HCT116 (cell line): ENCODE measurements at regions not wholly inside any gene's neighbourhood (a gene's known extent, or its start where the extent isn't known, plus 50 kb on each side); places are given as distances from the start of the nearest gene placed in this dataset.

Experiments used
- EZH2 ChIP-seq: fragments of 200-600 bp; sonication (generic); IDR thresholded peaks from 2 replicates; pipeline ENCODE4 v1.6.1; 2017; ENCODE audit warnings: antibody characterized with exemption, mixed run types
- FOSL1 ChIP-seq: IDR thresholded peaks from 2 replicates; pipeline ENCODE4 v1.6.1; 2012; ENCODE audit warnings: low read depth
- JUND ChIP-seq: IDR thresholded peaks from 2 replicates; pipeline ENCODE4 v1.6.1; 2012
- SP1 ChIP-seq: IDR thresholded peaks from 2 replicates; pipeline ENCODE4 v1.6.1; 2012; ENCODE audit warnings: low read depth
- TF ChIP-seq, protein P1 (sequence below), 3 experiments: fragments of 200-600 bp in 1 of 3; sonication (generic) in 1 of 3; IDR thresholded peaks in 2 of 3; conservative IDR thresholded peaks in 1 of 3; 2 replicates each; pipeline ENCODE4 v1.5.1; 2012 to 2017; ENCODE audit warnings: low read depth in 2 of 3, low read length in 2 of 3, antibody characterized with exemption in 1 of 3, borderline replicate concordance in 1 of 3, control low read depth in 1 of 3, mild to moderate bottlenecking in 1 of 3, mixed read lengths in 1 of 3, mixed run types in 1 of 3, moderate library complexity in 1 of 3; ENCODE audit not compliant: insufficient read depth in 1 of 3

DNA sequence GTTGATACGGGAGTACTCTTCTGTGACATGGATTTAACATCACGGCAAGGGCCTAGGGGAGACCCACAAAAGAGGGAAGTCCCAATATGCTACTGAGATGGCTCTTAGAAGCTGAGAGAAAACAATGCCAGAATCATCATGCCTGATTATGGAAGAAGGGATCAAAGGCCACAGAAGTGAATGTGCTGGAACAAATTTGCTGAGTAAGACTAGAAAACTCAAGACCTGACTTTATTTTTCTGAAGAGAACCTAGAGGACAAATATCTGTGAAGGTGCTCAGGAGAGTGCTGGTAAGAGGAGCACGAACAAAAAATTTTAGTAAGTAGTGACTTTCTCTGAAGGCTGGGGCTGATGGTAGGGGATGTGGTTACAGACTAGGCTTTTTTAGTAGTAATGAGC lies 277.0 kb downstream of the ZEB1 start:
- TF ChIP-seq FOSL1 (no peak), EZH2 (no peak), SP1 (no peak), JUND (no peak)
- TF ChIP-seq, protein P1, sequence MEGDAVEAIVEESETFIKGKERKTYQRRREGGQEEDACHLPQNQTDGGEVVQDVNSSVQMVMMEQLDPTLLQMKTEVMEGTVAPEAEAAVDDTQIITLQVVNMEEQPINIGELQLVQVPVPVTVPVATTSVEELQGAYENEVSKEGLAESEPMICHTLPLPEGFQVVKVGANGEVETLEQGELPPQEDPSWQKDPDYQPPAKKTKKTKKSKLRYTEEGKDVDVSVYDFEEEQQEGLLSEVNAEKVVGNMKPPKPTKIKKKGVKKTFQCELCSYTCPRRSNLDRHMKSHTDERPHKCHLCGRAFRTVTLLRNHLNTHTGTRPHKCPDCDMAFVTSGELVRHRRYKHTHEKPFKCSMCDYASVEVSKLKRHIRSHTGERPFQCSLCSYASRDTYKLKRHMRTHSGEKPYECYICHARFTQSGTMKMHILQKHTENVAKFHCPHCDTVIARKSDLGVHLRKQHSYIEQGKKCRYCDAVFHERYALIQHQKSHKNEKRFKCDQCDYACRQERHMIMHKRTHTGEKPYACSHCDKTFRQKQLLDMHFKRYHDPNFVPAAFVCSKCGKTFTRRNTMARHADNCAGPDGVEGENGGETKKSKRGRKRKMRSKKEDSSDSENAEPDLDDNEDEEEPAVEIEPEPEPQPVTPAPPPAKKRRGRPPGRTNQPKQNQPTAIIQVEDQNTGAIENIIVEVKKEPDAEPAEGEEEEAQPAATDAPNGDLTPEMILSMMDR (IDR thresholded peaks at IDR 0.05 in 2 of 3, conservative IDR thresholded peaks at IDR 0.05 in 1 of 3; ENCODE audit: borderline replicate concordance in 1 of 3, insufficient read depth in 1 of 3, low read depth in 2 of 3, low read length in 2 of 3), result no peak
